NCI-H1436 treated with DMSO at 0.1 percent for 48 hours (cell line): ENCODE measurements at regions not wholly inside any gene's neighbourhood (a gene's known extent, or its start where the extent isn't known, plus 50 kb on each side); places are given as distances from the start of the nearest gene placed in this dataset.
"Not testable (repeated sequence)": the region's sequence is repeated elsewhere in the genome, so short reads cannot be mapped to it uniquely, and the experiment has no call there.

Experiments
- DNase-seq: peaks from one replicate; lab custom pipeline; 2025; lab: John Stamatoyannopoulos, UW

DNA sequence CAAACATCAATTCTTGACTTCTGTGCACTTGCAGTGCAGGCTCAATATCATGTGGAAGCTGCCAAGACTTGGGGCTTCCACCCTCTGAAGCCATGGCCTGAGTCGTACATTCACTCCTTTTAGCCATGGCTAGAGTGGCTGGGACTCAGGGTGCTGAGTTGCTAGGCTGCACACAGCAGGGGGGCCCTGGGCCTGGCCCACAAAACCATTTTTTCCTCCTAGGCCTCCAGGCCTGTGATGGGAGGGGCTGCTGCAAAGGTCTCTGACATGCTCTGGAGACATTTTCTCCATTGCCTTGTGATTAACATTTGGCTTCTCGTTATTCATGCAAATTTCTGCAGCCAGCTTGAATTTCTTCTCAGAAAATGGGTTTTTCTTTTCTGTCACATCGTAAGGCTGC lies 1226.8 kb downstream of the AACS start:
- DNase-seq, result not testable (repeated sequence)

DNA sequence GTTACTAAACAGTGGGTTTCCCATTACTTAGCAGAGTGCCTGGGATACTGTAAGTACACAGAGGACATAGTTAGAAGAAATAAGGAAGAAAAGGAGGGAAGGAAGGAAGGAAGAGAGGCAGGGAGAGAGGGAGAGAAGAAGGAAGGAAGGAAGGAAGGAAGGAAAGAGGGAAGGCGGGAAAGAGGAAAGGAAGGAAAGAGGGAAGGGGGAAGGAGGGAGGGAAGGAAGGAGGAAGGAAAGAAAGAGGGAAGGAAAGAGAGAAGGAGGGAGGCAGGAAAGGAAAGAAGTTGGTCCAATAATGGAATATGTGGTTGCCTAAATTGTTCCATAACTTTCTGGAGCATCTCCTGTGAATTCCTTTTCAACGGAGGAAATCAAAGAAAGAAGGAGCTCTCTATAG lies 1230.4 kb downstream of the AACS start:
- DNase-seq, result no peak

DNA sequence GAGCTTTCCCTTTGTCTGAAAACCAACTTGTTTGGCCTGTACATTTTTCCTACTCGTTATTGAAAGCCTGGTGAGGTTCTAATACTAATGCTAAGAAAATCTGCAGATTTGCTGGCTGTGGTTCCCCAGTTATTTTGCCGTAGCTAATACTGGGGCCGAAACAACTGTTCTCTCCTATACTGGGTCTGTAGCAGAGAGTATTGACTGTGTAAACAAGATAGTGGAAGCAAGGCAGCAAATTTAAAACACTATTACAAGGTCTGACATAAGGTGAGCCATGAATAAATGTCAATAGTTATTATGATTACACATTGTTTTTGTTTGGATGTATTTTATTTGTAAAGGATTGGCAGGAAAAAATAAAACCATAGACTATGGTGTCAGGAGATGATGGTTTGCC lies 1244.0 kb downstream of the AACS start:
- no peak for DNase-seq

GRCh38 chr12:126312457-126312856 lies 1247.2 kb downstream of the AACS start:
- DNase-seq, result no peak

GRCh38 chr12:126316411-126316810 lies 1251.2 kb downstream of the AACS start:
- no peak for DNase-seq

DNA sequence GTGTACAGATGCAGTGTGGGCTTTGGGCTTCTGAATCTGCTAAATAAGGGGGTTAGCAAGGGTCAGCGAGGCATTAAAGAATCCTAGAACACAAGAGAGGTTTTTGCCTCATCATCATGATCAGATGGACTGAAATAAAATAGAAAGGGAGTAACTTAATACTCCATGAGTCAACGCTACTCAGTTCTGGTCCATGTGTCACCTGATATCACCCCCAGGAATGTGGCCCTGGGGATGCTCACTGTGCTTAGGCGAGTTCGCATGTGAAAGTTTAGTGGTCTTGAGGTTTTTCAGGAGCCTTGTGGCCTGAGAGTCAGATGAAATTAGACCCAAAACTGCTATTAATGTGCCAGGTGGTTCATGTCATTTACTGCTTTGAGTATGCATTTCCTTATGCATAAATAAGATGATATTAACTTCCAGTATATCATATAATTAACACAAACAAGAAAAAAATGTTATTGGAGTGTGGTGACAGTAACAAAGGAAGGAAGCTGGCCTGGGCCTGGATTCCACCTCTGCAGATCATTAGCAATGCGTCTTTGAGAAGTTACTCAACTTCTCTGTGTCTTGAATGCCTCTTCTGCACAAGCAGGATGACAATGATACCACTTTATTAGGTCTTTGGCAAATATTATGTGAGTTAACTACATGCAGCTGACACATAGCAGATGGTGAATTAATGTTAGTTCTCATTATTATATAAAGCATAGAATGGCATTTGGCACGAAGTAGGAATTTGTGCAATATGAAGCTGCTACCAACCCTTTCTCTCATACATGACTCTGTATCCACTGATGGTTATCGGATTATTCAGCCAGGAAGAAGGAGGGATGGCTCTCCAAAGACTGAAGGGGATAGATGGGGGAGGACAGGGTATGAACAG lies 1272.6 kb downstream of the AACS start:
- DNase-seq, result no peak

DNA sequence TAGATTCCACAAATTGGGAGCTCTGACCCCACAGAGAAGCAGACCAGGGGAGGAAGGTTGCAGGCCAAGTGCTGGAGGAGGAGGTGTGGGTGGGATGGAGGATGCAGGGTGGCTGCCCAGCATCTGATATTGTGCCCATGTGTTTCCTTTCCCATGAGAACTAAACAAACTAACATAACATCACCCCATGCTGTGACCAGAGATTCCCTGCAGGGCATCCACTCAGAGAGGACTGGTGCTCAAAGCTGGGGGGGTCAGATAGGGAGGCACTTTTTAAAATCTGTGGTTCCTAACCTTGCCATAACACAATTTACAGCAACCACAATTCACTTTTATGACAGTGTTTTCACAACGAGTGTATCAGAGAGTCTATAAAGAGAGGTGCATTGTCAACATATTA lies 1277.6 kb downstream of the AACS start:
- no peak for DNase-seq

DNA sequence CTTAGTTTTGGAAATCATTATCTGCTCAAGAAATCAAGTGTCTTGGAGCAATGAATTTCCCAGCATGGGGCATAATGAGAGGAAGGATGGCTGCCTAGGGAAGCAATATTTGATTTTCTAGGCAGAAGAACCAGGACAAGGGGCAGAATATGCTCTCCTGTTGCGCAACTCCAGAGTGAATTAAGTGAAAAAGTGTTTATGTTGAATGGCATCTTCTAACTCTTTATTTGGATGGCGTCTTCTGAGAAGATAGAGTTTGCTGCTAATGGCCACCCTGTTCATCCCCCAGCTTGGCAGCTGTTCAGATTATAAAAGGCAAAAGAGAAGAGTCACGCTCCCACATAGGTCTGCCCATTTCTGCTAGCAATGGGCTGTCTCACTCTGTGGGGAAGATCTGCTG lies 1278.1 kb downstream of the AACS start:
- no peak for DNase-seq

GRCh38 chr12:126346087-126346486 lies 1280.9 kb downstream of the AACS start:
- no peak for DNase-seq

DNA sequence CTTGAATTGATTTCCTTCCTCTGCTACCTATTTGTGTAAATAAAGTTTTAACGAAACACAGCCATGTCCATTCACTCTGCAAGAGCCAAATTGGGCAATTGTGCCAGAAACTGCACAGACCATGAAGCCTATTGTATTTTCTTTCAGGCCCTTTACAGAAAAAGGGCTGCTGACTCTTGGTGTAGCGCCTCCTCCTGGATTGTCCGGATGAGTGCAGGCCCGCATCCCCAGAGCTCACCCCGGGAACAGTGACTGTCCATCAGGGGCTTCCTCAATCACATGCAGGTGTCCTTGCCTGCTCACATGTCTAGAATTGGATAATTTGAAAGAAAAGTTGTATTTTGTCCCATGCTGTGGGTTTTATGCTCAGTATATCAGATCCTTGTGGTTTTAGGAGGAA lies 1282.2 kb downstream of the AACS start:
- DNase-seq, result no peak

GRCh38 chr12:126349383-126349782 lies 1284.1 kb downstream of the AACS start:
- no peak for DNase-seq

DNA sequence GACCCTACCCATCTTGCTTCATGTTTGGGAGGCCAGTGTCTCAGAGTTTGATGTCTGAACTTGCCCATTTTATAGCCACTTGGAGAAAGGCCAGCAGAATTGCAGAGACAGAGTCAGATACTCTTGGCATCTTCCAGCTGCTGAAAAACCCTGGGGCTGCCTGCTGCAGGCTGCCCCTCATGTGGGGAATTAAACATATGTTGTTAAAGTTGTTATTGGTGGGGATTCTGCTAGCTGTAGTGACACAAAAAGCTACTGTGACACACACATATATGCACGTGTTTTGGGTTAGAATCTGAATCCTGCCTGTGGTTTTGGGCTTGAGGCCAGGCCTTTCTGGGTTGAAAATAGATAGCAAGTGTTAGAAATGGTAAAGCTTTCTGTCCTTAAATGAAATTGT lies 1288.4 kb downstream of the AACS start:
- DNase-seq, result no peak

DNA sequence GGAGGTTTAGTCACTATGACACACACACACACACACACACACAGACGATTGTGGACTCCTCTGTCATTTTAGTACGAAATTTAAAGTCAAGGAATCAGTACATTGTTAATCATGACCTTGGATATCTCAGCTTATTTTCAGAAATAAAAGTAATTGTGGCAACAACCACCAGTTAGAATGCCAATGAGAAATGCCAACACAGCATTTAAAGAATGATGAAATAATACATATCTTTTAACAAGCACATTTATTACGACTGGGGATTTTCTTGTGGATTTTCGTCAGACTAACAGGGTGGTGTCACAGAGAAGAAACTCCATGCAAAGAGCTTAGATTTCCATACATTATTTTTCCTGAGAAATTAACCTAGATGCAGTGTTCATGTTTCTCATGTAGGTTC lies 1289.4 kb downstream of the AACS start:
- no peak for DNase-seq

- DNase-seq, result no peak
Observed at GRCh38 chr12:126355346-126355745, 1290.1 kb downstream of the AACS start.

- no peak for DNase-seq
Observed at GRCh38 chr12:126358806-126359205, 1293.6 kb downstream of the AACS start.

GRCh38 chr12:126359216-126359615 lies 1294.0 kb downstream of the AACS start:
- DNase-seq, result no peak

GRCh38 chr12:126361804-126362203 lies 1296.6 kb downstream of the AACS start:
- no peak for DNase-seq

DNA sequence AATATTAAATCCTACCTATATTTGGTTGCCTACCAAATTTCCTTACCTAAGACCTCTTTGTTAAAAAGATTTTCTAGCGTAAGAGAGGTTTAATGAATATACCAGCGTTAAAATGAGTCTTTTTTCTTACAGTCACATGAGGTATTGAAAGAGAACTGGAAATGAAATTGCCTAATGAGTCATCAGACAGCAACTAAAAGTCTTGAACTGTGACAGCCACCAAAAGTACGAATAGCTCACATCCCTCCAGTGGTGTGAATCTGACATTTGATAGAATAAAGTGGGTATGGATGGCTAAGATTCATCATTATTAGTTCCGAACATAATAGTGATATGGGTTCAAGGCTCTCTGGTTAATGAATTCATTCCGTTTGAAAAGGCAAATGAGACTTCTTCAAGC lies 1297.3 kb downstream of the AACS start:
- DNase-seq, result no peak

- DNase-seq, result no peak
Observed at GRCh38 chr12:126362964-126363363, 1297.7 kb downstream of the AACS start.

GRCh38 chr12:126369487-126370463 lies 1304.5 kb downstream of the AACS start:
- DNase-seq, result no peak

- no peak for DNase-seq
Observed at GRCh38 chr12:126383506-126383905, 1318.3 kb downstream of the AACS start.

DNA sequence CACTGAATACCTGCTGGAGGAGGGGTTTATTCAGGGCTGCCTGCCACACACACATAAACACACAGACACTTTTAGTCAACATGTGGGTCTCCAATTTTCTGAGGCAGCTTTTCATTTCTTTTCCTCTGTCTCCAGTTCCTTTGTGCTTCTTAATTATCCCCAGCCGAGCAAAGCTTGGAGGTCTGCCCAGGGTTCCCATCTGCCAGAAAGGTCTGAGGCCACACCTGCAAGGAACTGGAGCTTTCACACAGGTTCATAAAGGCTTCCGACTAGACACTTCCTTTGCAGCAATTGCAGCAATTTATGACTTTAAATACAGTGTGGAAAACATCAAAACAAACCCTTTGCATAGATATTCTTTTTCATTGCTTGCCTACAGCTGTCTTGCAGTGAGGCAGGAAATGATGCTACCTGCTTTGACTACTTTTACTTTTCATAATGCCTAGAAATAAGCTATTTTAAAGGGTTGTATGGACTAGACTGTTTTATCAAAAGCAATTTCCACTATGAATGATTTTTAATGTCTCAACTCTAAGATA lies 1318.9 kb downstream of the AACS start:
- DNase-seq, result no peak

DNA sequence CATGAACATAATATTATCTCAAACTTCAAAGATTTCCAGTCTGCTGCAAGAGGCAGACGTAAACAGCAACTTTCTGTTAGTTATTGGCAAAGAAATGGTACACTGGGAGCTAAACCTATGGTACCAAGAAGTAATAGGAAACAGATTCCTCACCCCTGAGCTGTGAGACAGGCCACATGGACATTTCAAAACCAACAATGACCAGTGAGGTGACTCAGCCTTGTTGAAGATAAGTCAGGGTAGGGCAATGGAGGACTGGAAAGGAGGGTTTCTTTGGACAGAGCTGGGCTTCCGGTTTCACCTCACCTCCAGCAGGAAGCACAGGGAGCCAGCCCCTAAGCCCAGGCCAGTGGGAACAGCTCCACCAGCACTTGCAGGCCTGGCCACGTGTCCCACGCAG lies 1320.5 kb downstream of the AACS start:
- no peak for DNase-seq
